ENCODE measurements at regions not wholly inside any gene's neighbourhood (a gene's known extent, or its start where the extent isn't known, plus 50 kb on each side); places are given as distances from the start of the nearest gene placed in this dataset.

DNA sequence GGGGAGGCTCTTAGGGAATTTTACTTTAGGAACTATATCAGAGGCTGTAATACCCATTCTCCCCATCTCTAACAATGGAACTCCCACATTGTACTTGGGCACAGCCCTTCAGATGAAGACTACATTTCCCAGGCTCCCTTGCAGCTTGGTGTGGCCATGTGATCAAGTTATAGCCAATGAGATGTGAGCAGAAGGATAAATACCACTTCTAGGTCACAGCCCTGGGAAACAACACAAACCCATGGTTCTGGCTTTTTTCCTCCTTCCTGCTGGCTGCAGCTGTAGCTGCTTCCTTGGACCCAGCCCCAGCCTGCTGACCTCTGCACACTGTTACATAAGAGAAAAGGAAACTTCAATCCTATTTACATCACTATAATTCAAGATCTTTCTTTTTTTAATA is 445.9 kb upstream of the JARID2 start:
- H3K27me3 ChIP-seq (ENCODE audit: insufficient read depth, low read length) = no peaks in the 10 kb centered on the region
- H3K4me3 ChIP-seq (replicated peaks in 1 of 2; ENCODE audit: low read depth in 1 of 2, low read length in 2 of 2) = no peak overlapping the region
- ATAC-seq (peak; percentile 100), DNase-seq (ENCODE audit: low read depth, low spot score) (peak; percentile 89)
- no peaks in the 10 kb centered on the region for H3K9me3 ChIP-seq (ENCODE audit: control insufficient read depth in 1 of 2, insufficient read depth in 1 of 2, low read depth in 1 of 2, low read length in 2 of 2)
- ChIA-PET POLR2A (interaction anchor here (1.0 kb wide), 1 partner anchor 9 kb away, joined by 3 read pairs; no protein-coding TSS in a partner anchor), CTCF (no interaction called here), RAD21 (ENCODE audit: low non-redundant PET in 1 of 2, low total read pairs in 2 of 2, uncharacterized antibody in 2 of 2, unreplicated experiment in 2 of 2) (no interaction called here)
- H3K27ac ChIP-seq (ENCODE audit: low read depth, low read length) = no peak overlapping the region
- H2AFZ ChIP-seq (ENCODE audit: low read depth, low read length, poor library complexity, severe bottlenecking) = no peak overlapping the region
- H3K79me2 ChIP-seq (ENCODE audit: insufficient read depth, low read length) = no peaks in the 10 kb centered on the region
- no peak overlapping the region for H3K9ac ChIP-seq (ENCODE audit: low read length)
- intact Hi-C loops (cut with micrococcal nuclease) = no loop called here
- peak overlapping the region; percentile 8; the same call in 1 of the 2 replicates for H3K4me2 ChIP-seq (ENCODE audit: low read length)
- no TSS peak for BruUV-seq (replicated peaks)
- no peak for TF ChIP-seq SIN3A (IDR thresholded peaks at IDR 0.05; ENCODE audit: low read depth)
- TF ChIP-seq YY1 (IDR thresholded peaks at IDR 0.05; ENCODE audit: extremely low read depth, insufficient replicate concordance, low read depth, low read length) = peak; percentile 54
- TF ChIP-seq SP1 (IDR thresholded peaks at IDR 0.05; ENCODE audit: low read depth) = peak; percentile 55; the same call in 1 of the 2 replicates
- no peaks in the 10 kb centered on the region for H3K9me2 ChIP-seq (ENCODE audit: insufficient read depth)
- no peaks in the 10 kb centered on the region for H4K20me1 ChIP-seq (ENCODE audit: insufficient read depth)
- H3K4me1 ChIP-seq (ENCODE audit: control insufficient read depth in 1 of 2, insufficient read depth in 2 of 2, low read length in 2 of 2) = peaks cover 0 to 3% of the 10 kb centered on the region in 2 experiments; a peak in 1 of 4 replicates
- H3K36me3 ChIP-seq (ENCODE audit: control insufficient read depth in 1 of 2, insufficient read depth in 2 of 2, low read length in 2 of 2) = no peaks in the 10 kb centered on the region

- ChIA-PET CTCF (no interaction called here), POLR2A (no interaction called here), RAD21 (ENCODE audit: low non-redundant PET in 1 of 2, low total read pairs in 2 of 2, uncharacterized antibody in 2 of 2, unreplicated experiment in 2 of 2) (no interaction called here)
- ATAC-seq = no peak
- Histone ChIP-seq H3K4me1 (ENCODE audit: control insufficient read depth in 1 of 2, insufficient read depth in 2 of 2, low read length in 2 of 2) (peaks cover 0 to 3% of the 10 kb centered on the region in 2 experiments; a peak in 1 of 4 replicates), H3K36me3 (ENCODE audit: control insufficient read depth in 1 of 2, insufficient read depth in 2 of 2, low read length in 2 of 2) (no peaks in the 10 kb centered on the region), H2AFZ (ENCODE audit: low read depth, low read length, poor library complexity, severe bottlenecking) (no peak overlapping the region), H4K20me1 (ENCODE audit: insufficient read depth) (no peaks in the 10 kb centered on the region), H3K4me3 (replicated peaks in 1 of 2; ENCODE audit: low read depth in 1 of 2, low read length in 2 of 2) (no peak overlapping the region), H3K9me2 (ENCODE audit: insufficient read depth) (no peaks in the 10 kb centered on the region), H3K9me3 (ENCODE audit: control insufficient read depth in 1 of 2, insufficient read depth in 1 of 2, low read depth in 1 of 2, low read length in 2 of 2) (no peaks in the 10 kb centered on the region), H3K9ac (ENCODE audit: low read length) (no peak overlapping the region), H3K27ac (ENCODE audit: low read depth, low read length) (no peak overlapping the region), H3K4me2 (ENCODE audit: low read length) (no peak overlapping the region), H3K79me2 (ENCODE audit: insufficient read depth, low read length) (no peaks in the 10 kb centered on the region), H3K27me3 (ENCODE audit: insufficient read depth, low read length) (no peaks in the 10 kb centered on the region)
- DNase-seq (ENCODE audit: low read depth, low spot score) = no peak
- no TSS peak for BruUV-seq (replicated peaks)
- intact Hi-C loops (cut with micrococcal nuclease) = no loop called here
- no peak for TF ChIP-seq ELF1 (IDR thresholded peaks at IDR 0.05; ENCODE audit: borderline replicate concordance, low read depth)
- TF ChIP-seq JUND (IDR thresholded peaks at IDR 0.05) = no peak
- TF ChIP-seq EZH2 (IDR thresholded peaks at IDR 0.05) = no peak
- TF ChIP-seq, protein P1, sequence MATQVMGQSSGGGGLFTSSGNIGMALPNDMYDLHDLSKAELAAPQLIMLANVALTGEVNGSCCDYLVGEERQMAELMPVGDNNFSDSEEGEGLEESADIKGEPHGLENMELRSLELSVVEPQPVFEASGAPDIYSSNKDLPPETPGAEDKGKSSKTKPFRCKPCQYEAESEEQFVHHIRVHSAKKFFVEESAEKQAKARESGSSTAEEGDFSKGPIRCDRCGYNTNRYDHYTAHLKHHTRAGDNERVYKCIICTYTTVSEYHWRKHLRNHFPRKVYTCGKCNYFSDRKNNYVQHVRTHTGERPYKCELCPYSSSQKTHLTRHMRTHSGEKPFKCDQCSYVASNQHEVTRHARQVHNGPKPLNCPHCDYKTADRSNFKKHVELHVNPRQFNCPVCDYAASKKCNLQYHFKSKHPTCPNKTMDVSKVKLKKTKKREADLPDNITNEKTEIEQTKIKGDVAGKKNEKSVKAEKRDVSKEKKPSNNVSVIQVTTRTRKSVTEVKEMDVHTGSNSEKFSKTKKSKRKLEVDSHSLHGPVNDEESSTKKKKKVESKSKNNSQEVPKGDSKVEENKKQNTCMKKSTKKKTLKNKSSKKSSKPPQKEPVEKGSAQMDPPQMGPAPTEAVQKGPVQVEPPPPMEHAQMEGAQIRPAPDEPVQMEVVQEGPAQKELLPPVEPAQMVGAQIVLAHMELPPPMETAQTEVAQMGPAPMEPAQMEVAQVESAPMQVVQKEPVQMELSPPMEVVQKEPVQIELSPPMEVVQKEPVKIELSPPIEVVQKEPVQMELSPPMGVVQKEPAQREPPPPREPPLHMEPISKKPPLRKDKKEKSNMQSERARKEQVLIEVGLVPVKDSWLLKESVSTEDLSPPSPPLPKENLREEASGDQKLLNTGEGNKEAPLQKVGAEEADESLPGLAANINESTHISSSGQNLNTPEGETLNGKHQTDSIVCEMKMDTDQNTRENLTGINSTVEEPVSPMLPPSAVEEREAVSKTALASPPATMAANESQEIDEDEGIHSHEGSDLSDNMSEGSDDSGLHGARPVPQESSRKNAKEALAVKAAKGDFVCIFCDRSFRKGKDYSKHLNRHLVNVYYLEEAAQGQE (IDR thresholded peaks at IDR 0.05; ENCODE audit: low read depth) = no peak
- TF ChIP-seq ATF3 (IDR thresholded peaks at IDR 0.05) = no peak
- TF ChIP-seq, protein P2, sequence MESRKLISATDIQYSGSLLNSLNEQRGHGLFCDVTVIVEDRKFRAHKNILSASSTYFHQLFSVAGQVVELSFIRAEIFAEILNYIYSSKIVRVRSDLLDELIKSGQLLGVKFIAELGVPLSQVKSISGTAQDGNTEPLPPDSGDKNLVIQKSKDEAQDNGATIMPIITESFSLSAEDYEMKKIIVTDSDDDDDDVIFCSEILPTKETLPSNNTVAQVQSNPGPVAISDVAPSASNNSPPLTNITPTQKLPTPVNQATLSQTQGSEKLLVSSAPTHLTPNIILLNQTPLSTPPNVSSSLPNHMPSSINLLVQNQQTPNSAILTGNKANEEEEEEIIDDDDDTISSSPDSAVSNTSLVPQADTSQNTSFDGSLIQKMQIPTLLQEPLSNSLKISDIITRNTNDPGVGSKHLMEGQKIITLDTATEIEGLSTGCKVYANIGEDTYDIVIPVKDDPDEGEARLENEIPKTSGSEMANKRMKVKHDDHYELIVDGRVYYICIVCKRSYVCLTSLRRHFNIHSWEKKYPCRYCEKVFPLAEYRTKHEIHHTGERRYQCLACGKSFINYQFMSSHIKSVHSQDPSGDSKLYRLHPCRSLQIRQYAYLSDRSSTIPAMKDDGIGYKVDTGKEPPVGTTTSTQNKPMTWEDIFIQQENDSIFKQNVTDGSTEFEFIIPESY (IDR thresholded peaks at IDR 0.05; ENCODE audit: extremely low read depth, insufficient replicate concordance, low read length) = no peak
- TF ChIP-seq CBX3 (IDR thresholded peaks at IDR 0.05; ENCODE audit: low read depth) = no peak
- TF ChIP-seq CEBPB (IDR thresholded peaks at IDR 0.05; ENCODE audit: low read depth) = no peak
- no peak for TF ChIP-seq TCF7L2 (IDR thresholded peaks at IDR 0.05; ENCODE audit: borderline replicate concordance, extremely low read depth, insufficient read depth, insufficient read length)
- no peak for TF ChIP-seq EZH2phosphoT487 (IDR thresholded peaks at IDR 0.05; ENCODE audit: borderline replicate concordance)
- TF ChIP-seq SRF (IDR thresholded peaks at IDR 0.05; ENCODE audit: low read depth) = no peak
Measured at GRCh38 chr6:14802514-14803160, 443.2 kb upstream of the JARID2 start.

All from HCT116 (cell line).